DMS153 (cell line): ENCODE measurements at regions not wholly inside any gene's neighbourhood (a gene's known extent, or its start where the extent isn't known, plus 50 kb on each side); places are given as distances from the start of the nearest gene placed in this dataset.
A peak's percentile ranks its signal among the peaks of the same experiment; 100 is the strongest.

Source experiments
- DNase-seq: peaks from one replicate; lab custom pipeline; 2025; lab: John Stamatoyannopoulos, UW

DNA sequence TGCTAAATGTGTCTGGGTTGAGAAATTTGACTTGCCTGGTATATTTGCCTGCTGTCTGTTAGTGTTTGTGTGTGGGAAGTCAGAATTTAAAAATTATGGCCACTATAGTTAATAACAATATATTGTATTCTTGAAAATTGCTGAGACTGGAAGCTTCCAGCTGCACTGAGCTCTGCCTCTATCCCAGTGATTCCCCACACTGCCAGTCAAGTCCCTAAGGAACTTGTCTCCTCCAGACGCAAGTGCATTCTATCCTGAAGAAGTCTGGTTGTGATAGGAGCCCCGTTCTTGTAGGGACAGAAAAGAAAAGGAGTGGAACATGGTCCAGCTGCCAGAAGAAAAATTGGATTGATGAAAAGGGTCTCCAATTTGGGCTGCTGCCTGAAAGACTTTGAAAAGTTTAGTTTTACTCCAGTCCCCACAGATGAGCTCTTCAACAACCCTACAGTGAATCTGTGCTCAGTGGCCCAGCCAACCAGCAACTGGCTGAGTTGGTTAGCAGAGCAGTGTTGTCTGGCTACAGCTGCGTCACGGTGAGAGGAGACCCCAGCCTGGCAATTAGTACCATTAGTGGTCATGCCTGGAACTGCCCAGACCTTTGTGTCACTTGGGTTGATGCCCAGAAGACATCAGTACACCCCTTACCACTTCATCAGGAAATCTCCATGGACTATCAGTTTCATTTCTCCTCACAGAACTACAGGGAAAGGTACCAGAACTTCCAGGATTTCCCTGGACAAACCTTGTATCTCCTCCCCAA, 183.1 kb upstream of the MCHR2 start:
- no peak for DNase-seq

DNA sequence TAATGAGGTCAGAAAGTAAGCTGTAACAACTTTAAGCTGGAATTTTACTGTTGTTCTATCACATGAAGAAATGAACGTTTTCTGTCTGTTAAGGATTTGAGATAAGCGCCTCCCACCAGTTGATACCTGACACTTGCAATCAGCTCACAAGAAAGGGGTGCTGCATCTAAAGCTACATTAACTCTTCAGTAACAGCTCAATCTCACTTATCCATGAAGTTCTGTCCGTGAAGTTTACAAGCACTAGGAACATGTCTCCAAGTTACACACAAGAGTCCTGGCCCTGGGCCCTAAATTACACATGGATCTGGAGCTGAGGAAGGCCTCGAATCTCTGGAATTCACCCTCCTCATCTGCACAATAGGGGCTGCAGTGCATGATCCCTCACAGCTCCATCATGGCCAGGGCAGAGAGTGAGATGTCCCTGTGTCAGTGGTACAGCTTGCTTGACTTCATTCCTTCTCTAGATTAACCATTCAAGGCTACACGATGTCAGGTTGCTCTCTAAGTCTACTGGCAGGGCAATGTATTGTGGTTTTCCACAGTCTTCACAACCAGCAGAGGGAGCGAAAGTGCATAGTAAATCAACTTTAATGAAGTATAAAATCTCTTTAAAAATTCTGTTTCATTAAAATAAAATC, 182.4 kb upstream of the MCHR2 start:
- no peak for DNase-seq

DNA sequence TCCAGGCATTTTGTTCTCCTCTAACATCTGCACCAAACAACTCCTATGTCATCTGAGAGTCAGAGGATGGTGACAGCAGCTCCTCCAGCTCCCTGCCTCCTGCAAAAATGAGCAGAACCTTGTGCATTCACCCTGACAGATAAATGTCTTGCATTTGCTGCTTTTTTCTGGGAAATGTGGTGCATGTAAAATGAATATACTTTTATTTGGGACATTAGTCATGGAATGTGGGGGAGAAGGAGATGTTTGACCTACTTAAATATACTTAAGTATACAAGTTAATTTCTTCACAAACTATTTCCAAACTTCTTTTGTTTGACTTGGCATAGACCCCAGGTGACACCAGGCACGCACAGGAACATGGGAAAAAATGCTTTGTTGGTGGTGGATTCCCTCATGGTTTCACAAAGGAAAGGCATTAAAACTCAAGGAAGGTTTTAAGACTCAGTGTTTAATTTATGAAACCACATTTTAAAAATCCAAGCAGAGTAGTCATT, 181.8 kb upstream of the MCHR2 start:
- DNase-seq: no peak

DNA sequence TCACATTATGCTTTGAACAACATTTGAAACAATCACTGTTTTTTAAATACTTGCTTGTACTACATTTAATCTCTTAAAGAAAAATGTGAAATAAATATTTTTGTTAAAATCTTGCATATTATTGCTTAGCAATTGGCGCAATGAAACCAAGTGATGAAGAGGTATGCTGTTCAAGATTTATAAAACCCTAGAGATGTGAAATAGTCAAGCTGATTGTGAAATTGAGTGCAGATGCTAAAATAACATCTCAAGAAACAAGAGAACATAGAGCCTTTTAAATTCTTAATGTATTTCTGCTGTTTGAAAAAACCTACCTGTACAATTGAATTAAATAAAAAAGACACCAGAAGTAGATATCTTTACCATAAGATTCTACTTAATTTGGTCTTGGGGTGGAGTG, 179.2 kb upstream of the MCHR2 start:
- DNase-seq: no peak

DNA sequence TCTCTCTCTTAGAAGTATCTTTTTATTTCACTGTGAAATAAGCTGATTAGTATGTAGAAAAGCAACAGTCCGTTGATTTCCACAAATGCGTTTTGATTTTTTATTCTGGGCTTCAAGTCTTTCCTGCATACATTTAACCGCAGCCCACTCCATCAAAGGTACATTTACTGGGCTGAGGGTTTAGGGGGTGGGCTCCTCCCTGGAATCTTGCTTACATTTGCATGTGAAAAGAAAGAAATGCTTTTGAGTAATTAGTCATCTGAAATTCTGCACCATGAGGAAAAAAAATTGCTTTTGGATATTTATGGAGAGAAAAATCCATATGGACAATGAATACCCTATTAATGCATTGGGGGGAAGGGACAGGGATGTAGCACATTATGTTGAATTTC, 178.3 kb upstream of the MCHR2 start:
- no peak for DNase-seq

DNA sequence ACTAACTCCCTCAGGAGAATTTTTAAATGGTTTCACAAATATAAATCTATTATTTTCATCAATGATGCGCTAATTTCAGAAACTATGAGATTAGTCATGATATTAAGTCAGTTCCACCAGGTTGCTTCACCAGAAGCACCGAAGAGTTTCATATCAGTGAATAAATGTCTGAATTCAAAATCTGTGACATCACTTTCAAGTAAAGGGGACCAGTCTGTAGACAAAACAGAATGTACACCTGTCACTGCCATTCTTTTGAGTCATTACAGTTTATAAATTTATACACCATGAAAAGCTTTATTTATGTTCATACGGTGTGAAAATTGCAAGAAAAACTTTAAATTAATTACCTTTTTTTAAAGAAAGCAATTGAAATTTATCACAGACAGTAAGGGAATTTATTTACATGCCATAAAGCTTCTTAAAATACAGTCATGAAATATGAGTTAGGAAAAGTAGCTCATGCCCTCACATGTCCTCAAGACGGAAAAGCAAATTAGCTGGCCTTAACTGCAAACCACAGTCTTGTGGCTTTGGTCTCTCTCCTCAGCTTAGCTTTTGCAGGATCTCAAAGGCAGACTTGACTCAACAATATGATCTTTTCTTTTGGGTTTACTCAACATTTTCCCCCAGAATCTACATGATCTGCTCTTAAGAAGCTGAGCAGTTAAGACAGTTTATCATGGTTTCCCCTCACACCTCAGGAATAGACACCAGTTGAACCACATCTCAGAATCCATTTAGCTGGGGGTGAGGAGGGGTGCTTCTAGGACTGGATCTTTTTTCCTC, 177.7 kb upstream of the MCHR2 start:
- DNase-seq: no peak

DNA sequence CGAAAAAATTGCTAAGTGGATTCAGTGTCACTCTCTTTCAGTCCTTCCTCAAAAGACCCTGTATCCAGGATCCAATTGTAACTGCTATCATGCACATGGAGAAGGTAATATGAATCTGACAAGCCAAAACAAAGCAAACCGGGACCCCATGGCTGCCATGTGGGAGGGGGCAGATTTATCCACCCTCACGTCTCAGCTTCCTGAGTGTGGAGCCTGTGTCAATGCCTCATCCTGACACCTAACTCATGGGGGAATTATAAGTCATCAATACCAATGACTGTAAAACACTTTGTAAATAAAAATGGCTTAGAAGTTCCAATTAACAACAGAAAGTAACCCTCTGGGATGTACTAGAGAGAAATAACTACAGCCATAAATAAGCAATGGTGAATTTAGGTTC, 174.1 kb upstream of the MCHR2 start:
- DNase-seq: no peak

DNA sequence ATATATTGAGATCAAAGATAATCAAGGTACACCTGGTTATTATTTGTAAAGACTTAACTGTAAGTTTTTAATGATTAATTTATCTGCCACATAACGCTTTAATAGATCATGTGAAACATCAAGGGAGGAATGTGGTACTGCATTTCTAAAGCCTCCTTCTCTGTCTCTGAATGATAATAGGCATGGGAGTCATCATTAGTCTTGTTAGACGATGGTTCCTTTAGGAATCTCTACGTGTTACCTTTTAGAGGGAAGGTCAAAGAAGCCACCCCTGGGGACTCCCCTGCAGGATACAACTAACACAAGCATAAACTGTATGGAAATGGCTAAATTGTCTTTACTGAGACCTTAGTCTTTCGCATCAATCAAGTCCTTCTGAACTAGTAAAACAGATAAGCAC, 173.6 kb upstream of the MCHR2 start:
- no peak for DNase-seq

DNA sequence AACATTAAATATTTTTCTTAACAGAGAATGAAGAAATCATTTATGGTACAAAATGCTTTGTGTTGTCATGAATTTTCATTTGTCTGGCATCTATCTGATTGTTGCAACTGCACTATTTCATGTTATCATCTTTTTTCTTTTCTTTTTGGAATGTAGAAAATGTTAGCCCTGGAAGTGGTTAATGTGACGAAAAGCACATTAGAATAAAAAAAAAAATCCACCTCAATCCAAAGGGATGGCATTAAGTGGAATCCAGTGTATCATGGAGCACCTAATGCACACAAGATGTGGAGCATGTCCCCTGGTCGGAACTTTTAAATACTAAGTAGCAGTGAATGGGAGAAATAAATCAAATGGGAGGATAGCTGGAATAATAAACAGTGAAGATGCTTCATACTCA, 172.9 kb upstream of the MCHR2 start:
- no peak for DNase-seq

DNA sequence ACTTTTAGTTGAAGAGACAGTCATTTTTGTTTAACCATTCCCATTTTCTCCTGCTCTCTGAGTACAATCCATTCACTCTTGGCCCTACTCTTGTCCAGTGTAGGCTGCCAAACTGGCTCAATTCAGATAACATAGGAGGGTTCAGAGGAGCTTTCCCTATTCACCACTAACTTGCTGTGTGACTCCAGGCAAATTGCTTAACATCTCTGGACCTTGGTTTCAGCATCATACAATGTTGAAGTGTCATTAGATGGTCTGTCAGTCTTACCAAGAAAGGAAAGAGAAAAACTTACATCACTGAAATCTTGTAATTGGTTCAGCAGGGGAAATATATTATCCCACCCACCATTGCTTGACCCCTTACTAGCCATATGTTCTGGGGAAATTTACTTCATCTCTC, 171.4 kb upstream of the MCHR2 start:
- no peak for DNase-seq

DNA sequence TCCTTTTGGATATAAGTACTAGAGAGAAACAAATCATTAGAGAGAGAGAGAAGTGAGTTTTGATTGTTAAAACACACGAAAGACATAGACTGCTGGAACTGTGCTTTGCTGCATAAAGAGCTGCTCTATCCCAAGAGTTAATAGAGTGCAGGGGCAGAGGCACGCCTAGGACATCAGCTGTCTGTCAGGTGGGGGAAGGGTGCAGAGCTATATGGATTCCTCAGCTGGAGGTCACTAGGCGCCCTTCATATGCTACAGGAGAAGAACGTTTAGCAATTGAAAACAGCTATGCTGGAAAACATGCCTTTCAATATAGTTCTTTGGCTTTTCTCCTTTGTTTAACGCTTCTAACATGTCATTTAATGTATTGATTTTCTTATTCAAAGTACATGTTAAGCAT, 169.0 kb upstream of the MCHR2 start:
- no peak for DNase-seq

DNA sequence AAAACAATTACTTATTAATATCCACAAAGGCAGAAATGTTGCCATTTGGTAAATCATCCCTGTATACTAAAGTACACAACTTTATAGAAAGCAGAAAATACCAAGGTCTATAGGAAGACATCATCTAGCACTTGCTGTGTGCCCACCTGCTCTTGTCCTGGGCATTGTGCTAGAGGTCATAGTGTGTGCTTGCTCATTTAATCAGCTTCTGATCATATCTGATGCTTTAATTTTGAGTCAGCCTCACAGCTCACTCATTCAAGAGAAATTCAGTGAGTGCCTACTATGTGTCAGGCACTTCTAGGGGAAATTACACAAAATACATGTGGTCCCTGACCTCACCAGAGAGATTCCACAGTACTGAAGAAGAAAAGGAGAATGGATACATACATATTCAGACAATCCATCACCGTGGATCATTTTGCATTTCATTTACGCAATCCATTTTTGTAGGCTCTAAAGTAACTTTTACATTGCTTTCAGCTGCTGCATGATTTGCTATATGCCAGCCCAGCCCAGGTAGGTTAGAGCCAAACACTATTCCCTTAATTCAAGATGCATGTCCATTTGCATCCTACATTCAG, 167.9 kb upstream of the MCHR2 start:
- no peak for DNase-seq

DNA sequence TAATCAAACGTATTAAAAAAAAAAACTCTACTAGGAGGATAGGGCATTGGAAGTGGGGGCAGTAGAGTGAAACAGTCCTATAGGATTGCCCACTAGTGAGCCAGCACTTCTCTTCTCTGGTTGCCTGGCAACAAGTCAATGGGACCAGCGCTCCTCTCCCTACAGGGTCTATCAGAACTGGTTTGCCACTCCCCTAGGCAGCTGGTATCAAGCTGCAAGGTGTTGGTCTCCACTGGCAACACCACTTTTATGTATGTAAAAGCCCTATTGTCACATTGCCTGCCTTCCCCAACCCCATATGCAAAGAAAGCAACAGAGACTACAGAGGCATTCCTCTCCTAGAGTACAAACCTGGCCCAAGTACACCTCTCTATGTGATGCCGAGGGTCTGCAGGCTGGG, 166.9 kb upstream of the MCHR2 start:
- DNase-seq: peak; percentile 83

DNA sequence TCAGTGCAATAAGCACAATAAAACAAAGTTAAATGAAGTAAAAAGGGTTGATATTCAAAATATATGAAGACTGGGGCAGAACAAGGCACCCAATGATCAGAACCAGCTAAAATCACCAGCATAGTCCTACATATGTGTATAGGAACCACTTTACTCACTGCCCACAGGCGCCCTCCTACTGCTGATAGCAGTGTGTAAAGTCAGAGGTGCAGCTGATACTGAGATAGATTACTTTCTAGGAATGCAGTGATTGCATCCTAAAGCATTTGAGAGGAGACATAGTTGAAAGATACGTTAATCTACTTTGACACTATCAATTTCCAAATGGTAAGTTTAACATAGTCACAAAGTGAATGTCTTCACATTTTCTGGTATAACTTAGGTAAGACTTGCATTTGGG, 161.1 kb upstream of the MCHR2 start:
- no peak for DNase-seq

DNA sequence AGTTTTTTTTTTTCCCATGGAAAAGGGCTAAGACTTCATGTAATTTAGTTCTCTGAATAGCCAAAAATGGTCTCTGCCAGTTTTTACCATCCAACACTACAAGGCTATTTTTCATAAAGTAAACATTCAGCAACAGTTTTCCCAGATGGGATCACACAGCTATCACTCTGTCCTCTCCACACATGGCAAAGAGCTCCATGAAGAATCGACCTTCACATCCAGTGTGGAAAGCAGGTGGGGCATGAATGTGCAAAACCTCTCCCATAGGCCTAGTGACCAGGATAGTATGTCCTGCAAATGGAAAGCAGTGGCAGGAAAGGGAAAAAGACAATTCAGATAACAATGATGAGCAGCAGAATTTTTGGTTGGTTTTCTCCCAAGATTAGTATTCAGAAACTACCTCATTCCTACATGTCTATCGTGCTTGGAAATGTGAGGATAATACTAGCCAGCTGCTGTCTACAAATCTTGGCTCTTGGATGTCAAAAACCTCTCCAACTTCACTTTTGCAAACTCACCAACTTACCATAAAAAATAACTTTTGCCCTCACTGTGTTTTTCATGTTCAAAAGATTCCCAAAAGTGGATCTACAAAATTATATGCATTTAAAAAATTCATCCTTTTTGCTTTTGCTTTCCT, 159.7 kb upstream of the MCHR2 start:
- DNase-seq: no peak

DNA sequence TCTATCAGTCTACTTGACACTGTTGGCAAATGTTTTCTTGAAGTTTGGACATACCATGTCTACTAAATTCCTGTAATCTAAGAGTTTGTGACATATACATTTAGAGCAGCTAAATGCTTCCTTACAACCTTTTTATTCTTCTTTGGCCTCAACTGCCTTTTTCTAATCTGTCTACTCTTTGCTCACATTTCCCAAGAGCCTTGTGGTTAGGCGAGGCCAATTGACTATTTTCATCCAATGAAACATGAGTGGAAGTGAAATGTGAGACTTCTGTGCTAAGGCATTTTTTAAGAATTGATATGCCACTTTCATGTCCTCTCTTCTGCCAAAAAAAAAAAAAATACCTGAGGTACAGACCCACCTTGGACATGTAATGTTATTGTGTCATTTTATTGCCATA, 158.2 kb upstream of the MCHR2 start:
- DNase-seq: no peak

DNA sequence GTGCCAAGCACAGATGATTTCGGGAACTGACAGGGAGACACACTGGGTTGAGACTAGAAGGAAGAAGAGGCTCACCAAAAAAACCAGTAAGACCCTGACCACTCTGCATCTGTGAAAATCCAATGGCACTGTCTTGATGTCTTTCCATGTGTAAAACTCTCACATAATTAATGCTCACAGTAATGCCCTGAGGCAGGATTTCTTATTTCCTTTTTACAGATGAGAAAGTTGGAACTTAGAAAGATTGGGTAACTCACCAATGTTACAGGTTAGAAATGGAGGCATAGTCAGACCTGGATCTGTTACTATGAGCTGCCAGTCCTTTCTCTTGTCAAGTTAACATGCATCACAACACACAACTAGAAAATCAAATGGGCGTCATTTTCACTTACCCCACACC, 151.0 kb upstream of the MCHR2 start:
- no peak for DNase-seq

DNA sequence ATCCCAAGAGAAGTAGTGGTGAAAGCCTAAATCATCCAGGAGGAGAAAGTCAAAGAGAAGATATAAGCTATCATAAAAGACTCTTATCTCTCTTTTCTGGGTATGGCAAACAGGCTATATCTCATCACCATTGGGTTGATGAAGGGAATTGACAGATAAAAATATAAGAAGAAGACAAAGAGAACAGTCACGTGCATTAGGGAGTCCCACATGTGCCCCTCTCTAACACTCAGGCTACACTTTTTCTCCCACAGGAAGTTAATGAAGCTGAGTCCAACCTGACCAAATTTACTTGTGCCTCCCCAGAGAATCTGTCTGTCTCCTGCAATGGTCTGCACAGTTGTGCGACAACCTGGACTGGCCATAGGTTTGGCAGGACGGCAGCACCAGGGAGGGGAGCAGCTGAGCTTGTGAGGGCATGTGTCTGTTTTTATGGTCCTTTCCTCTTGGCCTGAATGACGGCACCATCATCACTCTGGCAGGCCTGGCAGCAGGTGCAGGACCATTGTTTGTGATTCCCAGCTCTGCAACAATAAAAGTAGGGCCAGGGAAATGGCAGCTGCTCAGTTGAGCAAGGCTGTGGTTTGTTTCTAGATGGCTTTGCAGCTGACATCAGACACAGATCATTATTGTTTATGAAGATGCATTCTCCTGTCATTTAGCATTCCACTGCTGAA, 144.5 kb upstream of the MCHR2 start:
- peak; percentile 92 for DNase-seq

DNA sequence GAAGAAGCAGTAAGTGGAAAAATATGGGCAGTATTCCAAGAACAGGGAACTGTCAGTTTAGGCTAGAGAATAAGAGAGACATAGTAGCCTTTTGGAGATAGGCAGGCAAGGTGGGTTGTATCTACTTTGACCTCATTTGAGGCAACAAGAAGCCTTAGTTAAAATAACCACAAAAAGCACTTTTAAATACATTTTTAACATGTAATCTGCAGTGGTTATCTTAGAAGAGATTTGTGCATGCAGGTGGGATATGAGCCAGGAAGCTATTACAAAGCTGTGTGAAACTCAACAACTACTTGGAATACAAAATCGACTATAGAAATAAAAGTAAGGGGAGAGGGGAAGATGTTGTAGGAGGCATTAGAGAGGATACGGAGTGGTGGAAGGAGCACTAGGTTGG, 143.7 kb upstream of the MCHR2 start:
- DNase-seq: no peak

DNA sequence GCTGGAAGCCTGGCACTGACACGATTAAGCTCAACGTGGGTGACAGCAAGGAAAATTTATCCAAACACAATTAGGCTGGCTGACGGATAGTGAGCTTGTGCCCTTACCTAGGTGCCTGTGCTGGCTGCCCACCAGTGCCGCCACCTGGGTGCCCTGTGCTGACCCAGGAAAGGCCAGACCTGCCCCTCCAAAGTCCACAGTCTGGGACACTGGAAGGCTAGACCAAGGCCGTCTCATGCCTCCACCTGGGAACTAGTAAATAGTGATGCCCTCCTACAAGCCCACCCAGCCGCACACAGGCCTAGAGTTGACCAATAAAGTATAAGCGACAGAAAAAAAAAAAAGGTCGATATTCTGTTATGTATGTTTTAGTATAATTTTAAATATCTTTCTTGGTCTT, 142.6 kb upstream of the MCHR2 start:
- no peak for DNase-seq

DNA sequence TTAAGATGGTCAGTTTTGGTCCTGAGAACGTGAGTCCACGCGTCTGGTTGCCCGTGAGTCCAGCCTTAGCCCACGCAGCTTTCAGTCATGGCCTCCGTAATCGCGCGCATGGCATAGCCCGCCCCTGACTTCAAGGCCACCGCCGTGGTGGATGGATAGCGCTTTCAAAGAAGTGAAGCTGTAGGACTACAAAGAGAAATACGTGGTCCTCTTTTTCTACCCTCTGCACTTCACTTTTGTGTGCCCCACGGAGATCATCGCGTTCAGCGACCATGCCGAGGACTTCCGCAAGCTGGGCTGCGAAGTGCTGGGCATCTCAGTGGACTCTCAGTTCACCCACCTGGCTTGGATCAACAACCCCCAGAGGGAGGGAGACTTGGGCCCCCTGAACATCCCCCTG, 142.0 kb upstream of the MCHR2 start:
- DNase-seq: no peak

DNA sequence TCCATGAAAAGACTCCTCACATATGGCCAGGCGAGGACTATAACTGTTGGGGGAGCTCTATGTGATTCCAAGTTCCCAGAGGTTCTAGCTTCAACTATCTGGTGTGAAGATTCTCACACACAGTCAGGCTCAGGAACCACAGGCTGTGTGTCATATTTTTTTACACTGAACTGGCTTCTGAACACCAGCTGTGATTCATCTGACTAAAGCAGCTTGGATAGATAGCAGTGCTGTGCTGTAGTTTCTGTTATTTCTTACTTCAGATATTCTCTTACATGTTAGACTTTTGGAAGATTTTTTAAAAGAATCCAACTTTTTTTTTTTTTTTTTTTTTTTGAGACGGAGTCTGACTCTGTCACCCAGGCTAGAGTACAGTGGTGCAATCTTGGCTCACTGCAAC, 140.7 kb upstream of the MCHR2 start:
- DNase-seq: no peak
